Urinary bladder (tissue), 3 donors: ENCODE measurements at regions not wholly inside any gene's neighbourhood (a gene's known extent, or its start where the extent isn't known, plus 50 kb on each side); places are given as distances from the start of the nearest gene placed in this dataset.
A peak's percentile ranks its signal among the peaks of the same experiment; 100 is the strongest.
"Not testable (repeated sequence)": the region's sequence is repeated elsewhere in the genome, so short reads cannot be mapped to it uniquely, and the experiment has no call there.

Experiments
- DNase-seq: peaks from one replicate; pipeline ENCODE4 v3.0.0-alpha.2; 2015; ENCODE audit errors: extremely low spot score
- H3K27ac ChIP-seq: one replicate; pipeline ENCODE4 v1.5.1; 2013; ENCODE audit warnings: low read depth, mild to moderate bottlenecking, moderate library complexity
- H3K36me3 ChIP-seq: one replicate; pipeline ENCODE4 v1.6.1; 2013; ENCODE audit warnings: mild to moderate bottlenecking, moderate library complexity; ENCODE audit not compliant: insufficient read depth
- H3K4me1 ChIP-seq: one replicate; pipeline ENCODE4 v1.6.1; 2013; ENCODE audit warnings: mild to moderate bottlenecking, moderate library complexity; ENCODE audit not compliant: insufficient read depth
- H3K4me3 ChIP-seq: one replicate; pipeline ENCODE4 v1.5.1; 2013; ENCODE audit warnings: low read depth, low read length
- WGBS: extraction: QIAGEN DNeasy Blood & Tissue Kit; methylation state at CpG from one replicate; pipeline ENCODE4 v1.1.7; 2013; 5-methylcytosine and 5-hydroxymethylcytosine counted together
- donor health status: healthy with polysubstance abuse.
- donor health status: healthy.

GRCh38 chr16:85281181-85281580 is 168.9 kb upstream of the CIBAR2 start:
- WGBS = 91% methylated on average over 9 of the region's 9 CpGs

GRCh38 chr16:85282842-85283241 is 170.6 kb upstream of the CIBAR2 start:
- H3K4me1 ChIP-seq = no peaks in the 10 kb centered on the region
- WGBS = 95% methylated on average over 8 of the region's 8 CpGs
- DNase-seq = no peak
- H3K4me3 ChIP-seq = no peak overlapping the region
- no peaks in the 10 kb centered on the region for H3K36me3 ChIP-seq
- H3K27ac ChIP-seq = no peak overlapping the region

More at GRCh38 chr16:85281181-85281580, 168.9 kb upstream of the CIBAR2 start:
- Histone ChIP-seq H3K4me1 (no peaks in the 10 kb centered on the region), H3K36me3 (no peaks in the 10 kb centered on the region), H3K4me3 (no peak overlapping the region), H3K27ac (no peak overlapping the region)
- DNase-seq = no peak

GRCh38 chr16:85283305-85284050 is 171.2 kb upstream of the CIBAR2 start:
- Histone ChIP-seq H3K27ac (no peak overlapping the region), H3K36me3 (no peaks in the 10 kb centered on the region), H3K4me1 (no peaks in the 10 kb centered on the region), H3K4me3 (no peak overlapping the region)
- 95% methylated on average over 22 of the region's 22 CpGs for WGBS
- DNase-seq = no peak

GRCh38 chr16:85284141-85284817 is 172.0 kb upstream of the CIBAR2 start:
- 82% methylated on average over 38 of the region's 38 CpGs for WGBS
- no peak overlapping the region for H3K4me3 ChIP-seq
- DNase-seq = no peak
- no peak overlapping the region for H3K27ac ChIP-seq
- H3K4me1 ChIP-seq = no peaks in the 10 kb centered on the region
- H3K36me3 ChIP-seq = no peaks in the 10 kb centered on the region

- Histone ChIP-seq H3K4me3 (no peak overlapping the region), H3K27ac (no peak overlapping the region), H3K4me1 (no peaks in the 10 kb centered on the region), H3K36me3 (no peaks in the 10 kb centered on the region)
- 88% methylated on average over 7 of the region's 7 CpGs for WGBS
- no peak for DNase-seq
These were observed 173.4 kb upstream of the CIBAR2 start for GRCh38 chr16:85285681-85286065.

- WGBS = 60% methylated on average over 29 of the region's 29 CpGs
- Histone ChIP-seq H3K36me3 (no peaks in the 10 kb centered on the region), H3K4me1 (no peaks in the 10 kb centered on the region), H3K27ac (no peak overlapping the region), H3K4me3 (no peak overlapping the region)
- no peak for DNase-seq
These were observed 174.0 kb upstream of the CIBAR2 start for GRCh38 chr16:85286066-85286831.

GRCh38 chr16:85286951-85287814 is 174.9 kb upstream of the CIBAR2 start:
- Histone ChIP-seq H3K4me1 (no peaks in the 10 kb centered on the region), H3K36me3 (no peaks in the 10 kb centered on the region), H3K27ac (peak overlapping the region; percentile 43), H3K4me3 (no peak overlapping the region)
- 59% methylated on average over 34 of the region's 34 CpGs for WGBS
- DNase-seq = no peak

- not testable (repeated sequence) for H3K4me3 ChIP-seq, H3K4me1 ChIP-seq, H3K36me3 ChIP-seq, DNase-seq, H3K27ac ChIP-seq
- whole genome bisulfite sequencing = 98% methylated on average over 13 of the region's 13 CpGs
These were observed 175.5 kb upstream of the CIBAR2 start for GRCh38 chr16:85287815-85288109.

GRCh38 chr16:85288341-85288868 is 176.1 kb upstream of the CIBAR2 start:
- DNase-seq = no peak
- no peaks in the 10 kb centered on the region for H3K4me1 ChIP-seq
- 96% methylated on average over 4 of the region's 4 CpGs for WGBS
- no peaks in the 10 kb centered on the region for H3K36me3 ChIP-seq
- H3K4me3 ChIP-seq = no peak overlapping the region
- H3K27ac ChIP-seq = no peak overlapping the region

GRCh38 chr16:85288869-85289660 is 176.8 kb upstream of the CIBAR2 start:
- DNase-seq = no peak
- H3K4me1 ChIP-seq = no peaks in the 10 kb centered on the region
- 93% methylated on average over 11 of the region's 11 CpGs for WGBS
- no peak overlapping the region for H3K4me3 ChIP-seq
- no peaks in the 10 kb centered on the region for H3K36me3 ChIP-seq
- no peak overlapping the region for H3K27ac ChIP-seq

GRCh38 chr16:85289760-85290625 is 177.7 kb upstream of the CIBAR2 start:
- H3K36me3 ChIP-seq = no peaks in the 10 kb centered on the region
- H3K27ac ChIP-seq = no peak overlapping the region
- H3K4me3 ChIP-seq = no peak overlapping the region
- no peak for DNase-seq
- WGBS = 88% methylated on average over 21 of the region's 21 CpGs
- no peaks in the 10 kb centered on the region for H3K4me1 ChIP-seq
